Vagina (tissue), 2 donors: ENCODE measurements at regions not wholly inside any gene's neighbourhood (a gene's known extent, or its start where the extent isn't known, plus 50 kb on each side); places are given as distances from the start of the nearest gene placed in this dataset.

Experiments used
- POLR2A ChIP-seq, 2 donors: fragments of 450-650 bp; IDR thresholded peaks; one replicate each; pipeline ENCODE4 v1.6.1; 2017; ENCODE audit warnings: antibody characterized with exemption in 2 of 2, mild to moderate bottlenecking in 2 of 2, moderate library complexity in 2 of 2
- POLR2AphosphoS5 ChIP-seq, 2 donors: sonication (generic); formaldehyde crosslinking; IDR thresholded peaks; one replicate each; pipeline ENCODE4 v1.9.0; 2017; ENCODE audit warnings: antibody characterized with exemption in 2 of 2, mild to moderate bottlenecking in 2 of 2, low read depth in 1 of 2; ENCODE audit not compliant: insufficient read depth in 1 of 2
- TF ChIP-seq, protein P1 (sequence below), 3 experiments: fragments of 450-650 bp in 2 of 3; fragments of 200-600 bp in 1 of 3; sonication (generic) in 1 of 3; IDR thresholded peaks; one replicate each; pipeline ENCODE4 v1.5.1; 2017 to 2019; ENCODE audit warnings: antibody characterized with exemption in 3 of 3, mild to moderate bottlenecking in 2 of 3, moderate library complexity in 2 of 3

DNA sequence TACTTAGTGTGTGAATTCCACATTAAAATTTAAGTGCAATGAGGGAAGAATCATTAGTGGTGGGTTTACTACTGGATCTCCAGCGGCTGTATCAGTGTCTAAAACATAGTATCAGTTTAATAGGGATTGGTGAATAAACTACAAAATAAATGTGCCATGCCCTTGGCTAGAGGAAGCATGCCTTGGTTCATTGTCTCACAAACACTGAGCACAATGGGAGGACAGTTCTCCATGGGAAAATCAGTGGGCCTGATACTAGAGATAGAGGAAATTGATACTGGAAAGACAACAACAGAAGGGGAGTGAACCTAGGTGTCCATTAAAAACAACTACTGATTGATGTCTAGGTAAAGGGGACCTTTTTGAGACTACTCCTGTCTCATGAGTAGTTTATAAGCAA is 971.6 kb downstream of the SUCLG1 start:
- TF ChIP-seq POLR2AphosphoS5 (IDR thresholded peaks at IDR 0.05; ENCODE audit: insufficient read depth in 1 of 2, low read depth in 1 of 2) (no peak), POLR2A (IDR thresholded peaks at IDR 0.05) (no peak)
- TF ChIP-seq, protein P1, sequence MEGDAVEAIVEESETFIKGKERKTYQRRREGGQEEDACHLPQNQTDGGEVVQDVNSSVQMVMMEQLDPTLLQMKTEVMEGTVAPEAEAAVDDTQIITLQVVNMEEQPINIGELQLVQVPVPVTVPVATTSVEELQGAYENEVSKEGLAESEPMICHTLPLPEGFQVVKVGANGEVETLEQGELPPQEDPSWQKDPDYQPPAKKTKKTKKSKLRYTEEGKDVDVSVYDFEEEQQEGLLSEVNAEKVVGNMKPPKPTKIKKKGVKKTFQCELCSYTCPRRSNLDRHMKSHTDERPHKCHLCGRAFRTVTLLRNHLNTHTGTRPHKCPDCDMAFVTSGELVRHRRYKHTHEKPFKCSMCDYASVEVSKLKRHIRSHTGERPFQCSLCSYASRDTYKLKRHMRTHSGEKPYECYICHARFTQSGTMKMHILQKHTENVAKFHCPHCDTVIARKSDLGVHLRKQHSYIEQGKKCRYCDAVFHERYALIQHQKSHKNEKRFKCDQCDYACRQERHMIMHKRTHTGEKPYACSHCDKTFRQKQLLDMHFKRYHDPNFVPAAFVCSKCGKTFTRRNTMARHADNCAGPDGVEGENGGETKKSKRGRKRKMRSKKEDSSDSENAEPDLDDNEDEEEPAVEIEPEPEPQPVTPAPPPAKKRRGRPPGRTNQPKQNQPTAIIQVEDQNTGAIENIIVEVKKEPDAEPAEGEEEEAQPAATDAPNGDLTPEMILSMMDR (IDR thresholded peaks at IDR 0.05): no peak
